Progenitor cell of endocrine pancreas (in vitro differentiated cells): ENCODE measurements at regions not wholly inside any gene's neighbourhood (a gene's known extent, or its start where the extent isn't known, plus 50 kb on each side); places are given as distances from the start of the nearest gene placed in this dataset.
A peak's percentile ranks its signal among the peaks of the same experiment; 100 is the strongest.

Experiments used
- DNase-seq: peaks from one replicate; pipeline ENCODE4 v3.0.0; 2021; ENCODE audit warnings: low spot score; ENCODE audit not compliant: unreplicated experiment
- H3K27ac Mint-ChIP-seq: 2 replicates; pipeline ENCODE4 v1.8.0; 2021; ENCODE audit warnings: mild to moderate bottlenecking, moderate library complexity, mixed read lengths
- H3K27me3 Mint-ChIP-seq: 2 replicates; pipeline ENCODE4 v1.8.0; 2021; ENCODE audit warnings: mixed read lengths
- H3K36me3 Mint-ChIP-seq: 2 replicates; pipeline ENCODE4 v1.8.0; 2022; ENCODE audit warnings: mixed read lengths; ENCODE audit not compliant: insufficient read depth
- H3K4me1 Mint-ChIP-seq: 2 replicates; pipeline ENCODE4 v1.8.0; 2021; ENCODE audit warnings: low read depth, mixed read lengths
- H3K4me3 Mint-ChIP-seq: 2 replicates; pipeline ENCODE4 v1.8.0; 2021; ENCODE audit warnings: low read depth, mild to moderate bottlenecking, moderate library complexity, mixed read lengths
- H3K9me3 Mint-ChIP-seq: 2 replicates; pipeline ENCODE4 v1.8.0; 2021; ENCODE audit warnings: low read depth, mixed read lengths
- CTCF ChIP-seq: fragments of 200-600 bp; sonication (generic); IDR thresholded peaks from one replicate; pipeline ENCODE4 v1.5.0; 2021; ENCODE audit warnings: antibody characterized with exemption, mild to moderate bottlenecking; ENCODE audit not compliant: unreplicated experiment

DNA sequence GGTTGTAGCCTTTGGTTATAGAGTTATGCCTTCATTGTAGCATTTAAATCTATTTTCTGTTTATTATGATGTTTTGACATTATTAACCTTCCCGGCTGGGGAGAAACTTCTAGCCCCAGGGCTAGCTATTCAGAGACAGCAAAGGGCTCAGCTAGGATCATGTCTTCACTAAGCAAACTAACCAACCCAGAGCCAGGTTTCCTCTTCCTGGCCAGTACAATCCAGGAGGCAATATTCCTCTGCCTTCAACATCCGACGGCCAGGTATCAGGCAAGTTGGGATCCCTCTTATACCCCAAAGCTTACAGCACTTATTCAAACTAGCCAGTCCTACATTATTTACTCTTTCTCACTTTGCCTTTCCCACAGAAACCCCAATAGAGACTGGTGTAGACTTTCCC lies 1060.7 kb upstream of the GHITM start:
- H3K36me3 Mint-ChIP-seq = peaks cover 1% of the 10 kb centered on the region
- no peak overlapping the region for H3K4me3 Mint-ChIP-seq
- H3K27me3 Mint-ChIP-seq = no peaks in the 10 kb centered on the region
- no peak for DNase-seq
- TF ChIP-seq CTCF = no peak
- H3K9me3 Mint-ChIP-seq = no peaks in the 10 kb centered on the region
- no peak overlapping the region for H3K27ac Mint-ChIP-seq
- H3K4me1 Mint-ChIP-seq = peaks cover 1% of the 10 kb centered on the region

- H3K27ac Mint-ChIP-seq = no peak overlapping the region
- no peak overlapping the region for H3K4me3 Mint-ChIP-seq
- DNase-seq = no peak
- H3K4me1 Mint-ChIP-seq = peaks cover 1% of the 10 kb centered on the region
- no peaks in the 10 kb centered on the region for H3K27me3 Mint-ChIP-seq
- H3K36me3 Mint-ChIP-seq = peaks cover 1% of the 10 kb centered on the region
- no peak for TF ChIP-seq CTCF
- no peaks in the 10 kb centered on the region for H3K9me3 Mint-ChIP-seq
Observed at GRCh38 chr10:83083831-83084230, 1055.5 kb upstream of the GHITM start.

DNA sequence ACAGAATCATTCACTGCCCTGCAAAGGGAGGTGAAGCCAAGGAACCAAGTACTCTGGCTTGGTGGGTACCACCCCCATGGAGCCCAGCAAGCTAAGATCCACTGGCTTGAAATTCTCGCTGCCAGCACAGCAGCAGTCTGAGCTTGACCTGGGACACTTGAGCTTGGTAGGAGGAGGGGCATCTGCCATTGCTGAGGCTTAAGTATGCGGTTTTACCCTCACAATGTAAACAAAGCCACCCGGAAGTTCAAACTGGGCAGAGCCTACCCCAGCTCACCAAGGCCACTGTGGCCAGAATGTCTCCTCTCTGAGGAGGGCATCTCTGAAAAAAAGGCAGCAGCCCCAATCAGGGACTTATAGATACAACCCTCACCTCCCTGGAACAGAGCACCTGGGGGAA lies 1050.0 kb upstream of the GHITM start:
- no peaks in the 10 kb centered on the region for H3K36me3 Mint-ChIP-seq
- H3K27me3 Mint-ChIP-seq = no peaks in the 10 kb centered on the region
- no peak for TF ChIP-seq CTCF
- H3K27ac Mint-ChIP-seq = no peak overlapping the region
- no peak overlapping the region for H3K4me3 Mint-ChIP-seq
- H3K9me3 Mint-ChIP-seq = peaks cover 6% of the 10 kb centered on the region
- no peaks in the 10 kb centered on the region for H3K4me1 Mint-ChIP-seq
- DNase-seq = no peak

DNA sequence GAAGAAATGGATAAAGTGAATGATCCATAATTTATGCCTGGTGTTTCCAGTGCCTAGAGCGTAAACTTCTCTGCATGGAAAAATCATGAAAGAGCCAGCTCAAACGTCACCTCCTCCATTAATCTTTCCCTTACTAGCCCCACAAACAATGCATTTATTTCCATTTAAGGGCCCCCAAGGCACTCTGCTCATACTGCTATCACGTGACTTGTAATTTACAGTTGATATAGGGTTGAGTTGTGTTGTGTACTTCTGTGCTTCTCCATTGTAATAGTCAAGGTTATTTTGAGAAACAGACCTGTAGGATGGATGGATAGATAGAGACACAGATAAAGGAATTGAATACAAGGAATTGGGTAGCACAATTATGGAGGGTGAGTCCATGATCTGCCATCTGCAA lies 1034.7 kb upstream of the GHITM start:
- Mint-ChIP-seq H3K4me3 (no peak overlapping the region), H3K4me1 (no peaks in the 10 kb centered on the region), H3K36me3 (no peaks in the 10 kb centered on the region), H3K27ac (no peak overlapping the region), H3K9me3 (no peaks in the 10 kb centered on the region), H3K27me3 (no peaks in the 10 kb centered on the region)
- TF ChIP-seq CTCF = no peak
- no peak for DNase-seq

DNA sequence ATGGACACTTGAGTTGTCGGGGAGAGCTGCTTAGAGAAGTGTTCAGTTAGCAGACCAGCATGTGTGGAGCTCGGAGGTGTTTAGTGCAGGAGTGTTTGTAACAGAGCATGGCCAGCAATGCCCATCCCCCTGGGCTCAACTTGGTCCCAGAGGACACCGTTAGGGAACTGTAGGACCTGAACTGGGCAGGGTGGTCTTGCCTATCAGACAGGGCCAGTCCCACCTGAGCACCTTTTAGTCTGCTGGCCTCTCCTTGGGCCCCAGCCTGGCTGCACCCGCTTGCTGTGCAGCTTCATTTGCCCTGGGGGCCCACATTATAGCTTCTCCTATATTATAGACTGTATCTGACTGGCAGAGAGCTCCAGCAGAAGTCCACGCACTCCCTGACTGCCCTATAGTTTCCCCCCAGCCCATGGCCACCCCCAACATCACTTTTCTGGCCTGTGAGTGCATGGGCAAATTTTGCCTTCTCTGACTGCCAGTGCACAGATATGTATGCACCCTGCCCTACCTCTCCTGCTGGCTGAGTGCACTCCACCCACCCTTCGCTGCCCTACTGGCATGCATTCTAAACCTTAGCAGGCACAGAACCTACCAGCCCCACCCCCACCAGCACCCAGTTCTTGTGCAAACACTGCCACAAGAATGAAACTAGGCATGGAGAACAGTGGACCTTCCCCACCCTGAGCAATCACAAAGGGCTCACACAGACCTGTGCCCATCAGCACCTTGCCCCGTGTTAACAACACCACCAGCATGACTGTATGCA lies 1030.6 kb upstream of the GHITM start:
- Mint-ChIP-seq H3K27ac (peak overlapping the region; percentile 19), H3K4me3 (no peak overlapping the region), H3K27me3 (no peaks in the 10 kb centered on the region), H3K9me3 (peaks cover 29% of the 10 kb centered on the region), H3K4me1 (no peaks in the 10 kb centered on the region), H3K36me3 (no peaks in the 10 kb centered on the region)
- no peak for TF ChIP-seq CTCF
- no peak for DNase-seq
